ENCODE measurements at regions not wholly inside any gene's neighbourhood (a gene's known extent, or its start where the extent isn't known, plus 50 kb on each side); places are given as distances from the start of the nearest gene placed in this dataset.
A peak's percentile ranks its signal among the peaks of the same experiment; 100 is the strongest.

- TF ChIP-seq CTCF (IDR thresholded peaks at IDR 0.05; ENCODE audit: insufficient read depth, low read depth, low read length, missing control alignments) = no peak
- H3K4me3 ChIP-seq (ENCODE audit: low read length) = no peak overlapping the region
Observed at GRCh38 chr20:11445891-11446290, 471.8 kb upstream of the BTBD3 start.

GRCh38 chr20:11447371-11448100 is 470.2 kb upstream of the BTBD3 start:
- no peak overlapping the region for H3K4me3 ChIP-seq (ENCODE audit: low read length)
- no peak for DNase-seq (ENCODE audit: low read depth)
- no peak for TF ChIP-seq CTCF (IDR thresholded peaks at IDR 0.05; ENCODE audit: insufficient read depth, low read depth, low read length, missing control alignments)

More at GRCh38 chr20:11445891-11446290, 471.8 kb upstream of the BTBD3 start:
- DNase-seq (ENCODE audit: low read depth) = no peak

GRCh38 chr20:11448554-11448953 is 469.1 kb upstream of the BTBD3 start:
- TF ChIP-seq CTCF (IDR thresholded peaks at IDR 0.05; ENCODE audit: insufficient read depth, low read depth, low read length, missing control alignments) = no peak
- DNase-seq (ENCODE audit: low read depth) = no peak
- no peak overlapping the region for H3K4me3 ChIP-seq (ENCODE audit: low read length)

- no peak for TF ChIP-seq CTCF (IDR thresholded peaks at IDR 0.05; ENCODE audit: insufficient read depth, low read depth, low read length, missing control alignments)
- DNase-seq (ENCODE audit: low read depth) = no peak
- H3K4me3 ChIP-seq (ENCODE audit: low read length) = no peak overlapping the region
Observed at GRCh38 chr20:11451793-11452291, 465.9 kb upstream of the BTBD3 start.

- H3K4me3 ChIP-seq (ENCODE audit: low read length) = no peak overlapping the region
- no peak for TF ChIP-seq CTCF (IDR thresholded peaks at IDR 0.05; ENCODE audit: insufficient read depth, low read depth, low read length, missing control alignments)
- peak; percentile 65 for DNase-seq (ENCODE audit: low read depth)
Observed at GRCh38 chr20:11452326-11452725, 465.4 kb upstream of the BTBD3 start.

- no peak overlapping the region for H3K4me3 ChIP-seq (ENCODE audit: low read length)
- peak; percentile 87 for DNase-seq (ENCODE audit: low read depth)
- no peak for TF ChIP-seq CTCF (IDR thresholded peaks at IDR 0.05; ENCODE audit: insufficient read depth, low read depth, low read length, missing control alignments)
Observed at GRCh38 chr20:11453430-11453829, 464.3 kb upstream of the BTBD3 start.

Measured in epithelial cell of esophagus (primary cell).